Stimulated activated CD8-positive, alpha-beta memory T cell treated with anti-CD3 and anti-CD28 coated beads, Interleukin-15, amount 100 ng/mL, for 1 hour (primary cell): ENCODE measurements at regions not wholly inside any gene's neighbourhood (a gene's known extent, or its start where the extent isn't known, plus 50 kb on each side); places are given as distances from the start of the nearest gene placed in this dataset.
A peak's percentile ranks its signal among the peaks of the same experiment; 100 is the strongest.
"Not testable (repeated sequence)": the region's sequence is repeated elsewhere in the genome, so short reads cannot be mapped to it uniquely, and the experiment has no call there.

ENCODE experiments used
- DNase-seq: peaks from one replicate; pipeline ENCODE4 v3.0.0-alpha.2; 2020; ENCODE audit warnings: low read depth

GRCh38 chr5:152527358-152528052, 122.4 kb upstream of the NMUR2 start:
- no peak for DNase-seq

- no peak for DNase-seq
These were observed 124.4 kb upstream of the NMUR2 start for GRCh38 chr5:152529440-152529839.

- no peak for DNase-seq
These were observed 127.6 kb upstream of the NMUR2 start for GRCh38 chr5:152532714-152533113.

GRCh38 chr5:152534641-152535040, 129.6 kb upstream of the NMUR2 start:
- no peak for DNase-seq

GRCh38 chr5:152542741-152543140, 137.7 kb upstream of the NMUR2 start:
- DNase-seq = no peak

- no peak for DNase-seq
These were observed 141.4 kb upstream of the NMUR2 start for GRCh38 chr5:152546493-152546892.

GRCh38 chr5:152547202-152547601, 142.1 kb upstream of the NMUR2 start:
- no peak for DNase-seq

- DNase-seq = no peak
These were observed 144.6 kb upstream of the NMUR2 start for GRCh38 chr5:152549709-152550108.

GRCh38 chr5:152551061-152551460, 146.0 kb upstream of the NMUR2 start:
- DNase-seq = no peak

- DNase-seq = no peak
These were observed 151.7 kb upstream of the NMUR2 start for GRCh38 chr5:152556784-152557183.

- peak; percentile 1 for DNase-seq
These were observed 155.5 kb upstream of the NMUR2 start for GRCh38 chr5:152560512-152561137.

- DNase-seq = no peak
These were observed 162.9 kb upstream of the NMUR2 start for GRCh38 chr5:152568016-152568415.

GRCh38 chr5:152572812-152573211, 167.7 kb upstream of the NMUR2 start:
- no peak for DNase-seq

- DNase-seq = no peak
These were observed 179.0 kb upstream of the NMUR2 start for GRCh38 chr5:152584103-152584502.

- no peak for DNase-seq
These were observed 187.3 kb upstream of the NMUR2 start for GRCh38 chr5:152592416-152592815.

GRCh38 chr5:152593388-152593787, 188.3 kb upstream of the NMUR2 start:
- DNase-seq = no peak

- no peak for DNase-seq
These were observed 190.3 kb upstream of the NMUR2 start for GRCh38 chr5:152595405-152595804.

GRCh38 chr5:152599096-152599495, 194.0 kb upstream of the NMUR2 start:
- DNase-seq = no peak

- no peak for DNase-seq
These were observed 197.0 kb upstream of the NMUR2 start for GRCh38 chr5:152601806-152602732.

- DNase-seq = not testable (repeated sequence)
These were observed 201.0 kb upstream of the NMUR2 start for GRCh38 chr5:152606050-152606449.

- DNase-seq = no peak
These were observed 201.8 kb upstream of the NMUR2 start for GRCh38 chr5:152606776-152607364.

- no peak for DNase-seq
These were observed 202.5 kb upstream of the NMUR2 start for GRCh38 chr5:152607401-152608160.
